NCI-H1417 treated with DMSO at 0.1 percent for 48 hours (cell line): ENCODE measurements at regions not wholly inside any gene's neighbourhood (a gene's known extent, or its start where the extent isn't known, plus 50 kb on each side); places are given as distances from the start of the nearest gene placed in this dataset.
"Not testable (repeated sequence)": the region's sequence is repeated elsewhere in the genome, so short reads cannot be mapped to it uniquely, and the experiment has no call there.

Source experiments
- DNase-seq: peaks from one replicate; lab custom pipeline; 2025; lab: John Stamatoyannopoulos, UW

GRCh38 chr3:26145769-26146168, 355.9 kb downstream of the OXSM start:
- no peak for DNase-seq

- DNase-seq: not testable (repeated sequence)
Observed at GRCh38 chr3:26157428-26157827, 367.5 kb downstream of the OXSM start.

GRCh38 chr3:26171006-26171405, 381.1 kb downstream of the OXSM start:
- DNase-seq: no peak

- DNase-seq: no peak
Observed at GRCh38 chr3:26191556-26191955, 401.7 kb downstream of the OXSM start.

GRCh38 chr3:26193558-26193957, 403.7 kb downstream of the OXSM start:
- DNase-seq: no peak

- no peak for DNase-seq
Observed at GRCh38 chr3:26196781-26197180, 406.9 kb downstream of the OXSM start.

- DNase-seq: no peak
Observed at GRCh38 chr3:26198609-26199008, 408.7 kb downstream of the OXSM start.

GRCh38 chr3:26202169-26202568, 412.3 kb downstream of the OXSM start:
- no peak for DNase-seq

- DNase-seq: no peak
Observed at GRCh38 chr3:26205475-26205874, 415.6 kb downstream of the OXSM start.

- DNase-seq: no peak
Observed at GRCh38 chr3:26208201-26208600, 414.4 kb upstream of the LRRC3B start.

- DNase-seq: no peak
Observed at GRCh38 chr3:26229801-26230200, 392.8 kb upstream of the LRRC3B start.

- DNase-seq: no peak
Observed at GRCh38 chr3:26233374-26233773, 389.2 kb upstream of the LRRC3B start.

- DNase-seq: no peak
Observed at GRCh38 chr3:26236531-26236930, 386.0 kb upstream of the LRRC3B start.

- DNase-seq: no peak
Observed at GRCh38 chr3:26237036-26237682, 385.4 kb upstream of the LRRC3B start.

- DNase-seq: not testable (repeated sequence)
Observed at GRCh38 chr3:26244586-26244985, 378.0 kb upstream of the LRRC3B start.

GRCh38 chr3:26245236-26245635, 377.3 kb upstream of the LRRC3B start:
- DNase-seq: no peak

- DNase-seq: no peak
Observed at GRCh38 chr3:26246901-26247300, 375.7 kb upstream of the LRRC3B start.

GRCh38 chr3:26247712-26248111, 374.9 kb upstream of the LRRC3B start:
- no peak for DNase-seq

- DNase-seq: no peak
Observed at GRCh38 chr3:26252001-26252400, 370.6 kb upstream of the LRRC3B start.

- no peak for DNase-seq
Observed at GRCh38 chr3:26256224-26256623, 366.3 kb upstream of the LRRC3B start.

GRCh38 chr3:26259176-26259575, 363.4 kb upstream of the LRRC3B start:
- no peak for DNase-seq

- no peak for DNase-seq
Observed at GRCh38 chr3:26260139-26260538, 362.4 kb upstream of the LRRC3B start.

GRCh38 chr3:26264708-26265107, 357.9 kb upstream of the LRRC3B start:
- DNase-seq: no peak

GRCh38 chr3:26271848-26272247, 350.7 kb upstream of the LRRC3B start:
- no peak for DNase-seq

GRCh38 chr3:26273196-26273595, 349.4 kb upstream of the LRRC3B start:
- no peak for DNase-seq
